ENCODE measurements at regions not wholly inside any gene's neighbourhood (a gene's known extent, or its start where the extent isn't known, plus 50 kb on each side); places are given as distances from the start of the nearest gene placed in this dataset.

- no peak overlapping the region for H3K27ac Mint-ChIP-seq
- ChIA-PET POLR2A (no interaction called here), CTCF (no interaction called here)
- no peak for ATAC-seq
- H3K27me3 Mint-ChIP-seq (ENCODE audit: low read depth), result no peaks in the 10 kb centered on the region
- no peak overlapping the region for H3K4me3 Mint-ChIP-seq
- no peak for DNase-seq (ENCODE audit: low spot score)
- H3K36me3 Mint-ChIP-seq, result no peaks in the 10 kb centered on the region; the same call in 1 of the 2 replicates
- H3K9me3 Mint-ChIP-seq, result peaks cover 19% of the 10 kb centered on the region
- H3K4me1 Mint-ChIP-seq, result no peaks in the 10 kb centered on the region
- TF ChIP-seq PRDM15 (CRISPR knock-in tag; IDR thresholded peaks at IDR 0.05), result no peak
- TF ChIP-seq ZNF281 (CRISPR knock-in tag; IDR thresholded peaks at IDR 0.05), result no peak
- no peak for TF ChIP-seq TCF7 (CRISPR knock-in tag; IDR thresholded peaks at IDR 0.05; ENCODE audit: low read depth)
- TF ChIP-seq ATF2 (CRISPR knock-in tag; IDR thresholded peaks at IDR 0.05; ENCODE audit: borderline replicate concordance, low read depth), result no peak
- TF ChIP-seq PREB (CRISPR knock-in tag; IDR thresholded peaks at IDR 0.05; ENCODE audit: borderline replicate concordance), result no peak
- no peak for TF ChIP-seq CBFB (CRISPR knock-in tag; IDR thresholded peaks at IDR 0.05; ENCODE audit: low read depth)
- TF ChIP-seq E2F1 (CRISPR knock-in tag; IDR thresholded peaks at IDR 0.05), result no peak
- no peak for TF ChIP-seq ELF4 (CRISPR knock-in tag; IDR thresholded peaks at IDR 0.05; ENCODE audit: low read depth)
- TF ChIP-seq ZNF317 (CRISPR knock-in tag; IDR thresholded peaks at IDR 0.05; ENCODE audit: borderline replicate concordance, low read depth), result no peak
- TF ChIP-seq NFYB (CRISPR knock-in tag; conservative IDR thresholded peaks at IDR 0.05; ENCODE audit: low read depth), result no peak
- no peak for TF ChIP-seq SOX15 (CRISPR knock-in tag; IDR thresholded peaks at IDR 0.05)
- no peak for TF ChIP-seq ZNF138 (CRISPR knock-in tag; conservative IDR thresholded peaks at IDR 0.05)
- no peak for TF ChIP-seq ATF6 (CRISPR knock-in tag; IDR thresholded peaks at IDR 0.05)
- no peak for TF ChIP-seq AR (CRISPR knock-in tag; IDR thresholded peaks at IDR 0.05)
- TF ChIP-seq MYBL2 (CRISPR knock-in tag; IDR thresholded peaks at IDR 0.05), result no peak
- TF ChIP-seq JAZF1 (CRISPR knock-in tag; IDR thresholded peaks at IDR 0.05), result no peak
- no peak for TF ChIP-seq ZBTB21 (CRISPR knock-in tag; IDR thresholded peaks at IDR 0.05; ENCODE audit: borderline replicate concordance)
- no peak for TF ChIP-seq ZNF425 (CRISPR knock-in tag; conservative IDR thresholded peaks at IDR 0.05)
- TF ChIP-seq GTF2I (CRISPR knock-in tag; conservative IDR thresholded peaks at IDR 0.05), result no peak
Observed at GRCh38 chr4:38356686-38357085, 307.3 kb upstream of the KLF3 start.
